IPS-18a (cell line): ENCODE measurements at regions not wholly inside any gene's neighbourhood (a gene's known extent, or its start where the extent isn't known, plus 50 kb on each side); places are given as distances from the start of the nearest gene placed in this dataset.

Source experiments
- H3K27ac ChIP-seq: one replicate; pipeline ENCODE4 v1.5.1; 2013; ENCODE audit warnings: low read length
- H3K27me3 ChIP-seq: one replicate; pipeline ENCODE4 v1.6.1; 2013; ENCODE audit warnings: mild to moderate bottlenecking, low read length; ENCODE audit not compliant: control insufficient read depth, insufficient read depth
- H3K36me3 ChIP-seq: one replicate; pipeline ENCODE4 v1.6.1; 2013; ENCODE audit warnings: low read depth, low read length; ENCODE audit not compliant: control insufficient read depth
- H3K4me1 ChIP-seq: one replicate; pipeline ENCODE4 v1.6.1; 2013; ENCODE audit warnings: low read depth, low read length; ENCODE audit not compliant: control insufficient read depth
- H3K4me3 ChIP-seq: one replicate; pipeline ENCODE4 v1.5.1; 2013; ENCODE audit warnings: low read length
- H3K9ac ChIP-seq: one replicate; pipeline ENCODE4 v1.6.1; 2013; ENCODE audit warnings: mild to moderate bottlenecking, low read length, moderate library complexity
- H3K9me3 ChIP-seq: one replicate; pipeline ENCODE4 v1.6.1; 2013; ENCODE audit warnings: low read depth, low read length; ENCODE audit not compliant: control insufficient read depth

- Histone ChIP-seq H3K27me3 (no peaks in the 10 kb centered on the region), H3K4me1 (no peaks in the 10 kb centered on the region), H3K4me3 (no peak overlapping the region), H3K36me3 (no peaks in the 10 kb centered on the region), H3K9ac (no peak overlapping the region), H3K9me3 (peaks cover 9% of the 10 kb centered on the region), H3K27ac (no peak overlapping the region)
Observed at GRCh38 chr3:68373727-68374126, 558.6 kb downstream of the TAFA4 start.

DNA sequence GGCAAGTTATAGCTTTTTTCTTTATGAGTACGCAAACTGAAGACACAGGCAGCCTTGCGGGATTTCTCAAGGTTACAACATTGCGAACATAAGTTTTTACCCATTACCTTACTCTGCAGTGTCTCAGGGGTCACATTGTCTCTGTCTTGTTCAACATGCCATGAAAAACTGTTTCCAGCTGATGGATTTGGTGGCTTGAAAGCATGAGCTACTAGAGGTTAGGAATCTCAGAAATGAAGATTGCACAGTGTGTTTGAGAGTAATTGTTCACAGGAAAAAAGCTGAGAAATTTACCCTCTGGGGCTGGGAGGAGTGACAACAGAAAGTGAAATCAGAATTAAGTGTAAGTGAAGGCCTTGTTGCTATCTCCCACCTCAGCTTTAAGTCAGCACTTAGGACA, 568.6 kb downstream of the TAFA4 start:
- Histone ChIP-seq H3K27me3 (no peaks in the 10 kb centered on the region), H3K36me3 (no peaks in the 10 kb centered on the region), H3K9ac (no peak overlapping the region), H3K4me3 (no peak overlapping the region), H3K9me3 (no peaks in the 10 kb centered on the region), H3K4me1 (no peaks in the 10 kb centered on the region), H3K27ac (no peak overlapping the region)

GRCh38 chr3:68360492-68360891, 571.9 kb downstream of the TAFA4 start:
- Histone ChIP-seq H3K9ac (no peak overlapping the region), H3K36me3 (no peaks in the 10 kb centered on the region), H3K9me3 (no peaks in the 10 kb centered on the region), H3K4me3 (no peak overlapping the region), H3K4me1 (no peaks in the 10 kb centered on the region), H3K27ac (no peak overlapping the region), H3K27me3 (no peaks in the 10 kb centered on the region)

DNA sequence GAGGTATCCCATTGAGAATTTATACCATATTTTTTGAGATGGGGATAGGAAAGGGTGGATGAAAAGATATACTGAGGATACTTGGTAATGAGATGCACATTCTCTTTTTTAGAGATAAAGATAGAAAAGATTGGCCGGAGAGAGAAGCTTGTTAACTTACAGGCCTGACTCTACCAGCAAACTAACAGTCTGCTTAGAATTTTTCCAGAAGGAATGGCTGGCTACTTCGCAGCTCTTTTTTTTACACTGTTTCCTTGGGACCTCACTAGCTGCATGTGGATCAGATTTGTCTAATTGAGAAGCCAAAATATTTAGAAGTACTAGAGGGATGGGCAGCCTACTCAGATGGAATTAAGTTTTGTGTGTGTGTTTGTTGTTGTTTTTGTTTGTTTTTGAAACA, 586.6 kb downstream of the TAFA4 start:
- Histone ChIP-seq H3K36me3 (no peaks in the 10 kb centered on the region), H3K27me3 (no peaks in the 10 kb centered on the region), H3K9ac (no peak overlapping the region), H3K9me3 (no peaks in the 10 kb centered on the region), H3K27ac (no peak overlapping the region), H3K4me1 (no peaks in the 10 kb centered on the region), H3K4me3 (no peak overlapping the region)

GRCh38 chr3:68342426-68342825, 589.9 kb downstream of the TAFA4 start:
- H3K9me3 ChIP-seq: no peaks in the 10 kb centered on the region
- no peaks in the 10 kb centered on the region for H3K36me3 ChIP-seq
- H3K4me3 ChIP-seq: no peak overlapping the region
- no peaks in the 10 kb centered on the region for H3K27me3 ChIP-seq
- no peak overlapping the region for H3K27ac ChIP-seq
- H3K9ac ChIP-seq: no peak overlapping the region
- no peaks in the 10 kb centered on the region for H3K4me1 ChIP-seq

GRCh38 chr3:68336042-68336441, 596.3 kb downstream of the TAFA4 start:
- Histone ChIP-seq H3K27me3 (no peaks in the 10 kb centered on the region), H3K36me3 (no peaks in the 10 kb centered on the region), H3K27ac (no peak overlapping the region), H3K9me3 (no peaks in the 10 kb centered on the region), H3K9ac (no peak overlapping the region), H3K4me3 (no peak overlapping the region), H3K4me1 (no peaks in the 10 kb centered on the region)

DNA sequence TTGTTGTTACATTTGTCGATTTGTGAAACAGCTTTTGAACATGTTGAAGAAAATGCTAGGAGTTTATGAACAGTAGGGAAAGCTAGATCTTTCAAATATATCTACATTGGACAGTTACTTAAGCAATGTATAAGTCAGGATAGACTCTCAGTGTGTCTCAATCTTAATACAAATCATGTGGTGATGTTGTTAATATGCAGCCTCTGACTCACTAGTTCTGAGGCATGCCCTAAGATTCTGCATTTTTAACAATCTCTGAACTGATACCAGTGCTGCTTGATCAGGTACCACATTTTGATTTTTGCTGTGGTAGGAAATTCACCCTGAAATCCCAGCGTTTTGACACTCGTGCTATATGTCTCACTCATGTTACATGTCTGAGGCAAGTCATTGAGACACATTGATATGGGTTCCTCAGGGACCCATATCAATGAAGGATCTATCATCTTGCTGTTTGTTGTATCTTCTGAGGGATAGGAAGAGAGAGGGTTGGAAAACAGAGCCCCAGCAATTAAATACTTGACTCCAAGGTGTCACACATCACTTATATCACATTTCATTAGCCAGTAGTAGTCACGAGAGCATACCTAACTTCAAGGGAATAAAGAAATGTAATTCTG, 597.9 kb downstream of the TAFA4 start:
- no peak overlapping the region for H3K4me3 ChIP-seq
- H3K4me1 ChIP-seq: no peaks in the 10 kb centered on the region
- no peak overlapping the region for H3K27ac ChIP-seq
- no peak overlapping the region for H3K9ac ChIP-seq
- no peaks in the 10 kb centered on the region for H3K9me3 ChIP-seq
- H3K36me3 ChIP-seq: no peaks in the 10 kb centered on the region
- H3K27me3 ChIP-seq: no peaks in the 10 kb centered on the region

DNA sequence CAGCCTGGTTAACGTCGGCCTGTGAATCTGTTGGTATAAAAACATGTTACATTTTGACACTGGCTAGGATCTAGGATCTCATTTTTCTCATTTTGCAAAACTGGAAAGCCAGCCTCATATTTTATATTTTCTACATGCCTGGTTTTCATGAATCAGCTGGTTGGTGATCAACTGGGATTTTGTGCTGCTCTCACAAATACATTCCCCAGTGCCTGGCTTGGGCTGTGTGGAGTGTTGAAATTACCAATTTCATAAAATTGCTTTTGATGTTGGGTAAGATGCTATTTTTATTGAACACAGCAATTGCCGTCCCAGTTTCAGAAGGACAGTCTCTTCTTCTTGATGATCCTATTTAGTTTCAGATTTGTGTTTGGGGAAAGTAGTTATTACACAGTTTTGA, 604.3 kb downstream of the TAFA4 start:
- H3K36me3 ChIP-seq: no peaks in the 10 kb centered on the region
- no peak overlapping the region for H3K9ac ChIP-seq
- H3K9me3 ChIP-seq: no peaks in the 10 kb centered on the region
- H3K4me1 ChIP-seq: no peaks in the 10 kb centered on the region
- H3K4me3 ChIP-seq: no peak overlapping the region
- H3K27ac ChIP-seq: no peak overlapping the region
- H3K27me3 ChIP-seq: no peaks in the 10 kb centered on the region

DNA sequence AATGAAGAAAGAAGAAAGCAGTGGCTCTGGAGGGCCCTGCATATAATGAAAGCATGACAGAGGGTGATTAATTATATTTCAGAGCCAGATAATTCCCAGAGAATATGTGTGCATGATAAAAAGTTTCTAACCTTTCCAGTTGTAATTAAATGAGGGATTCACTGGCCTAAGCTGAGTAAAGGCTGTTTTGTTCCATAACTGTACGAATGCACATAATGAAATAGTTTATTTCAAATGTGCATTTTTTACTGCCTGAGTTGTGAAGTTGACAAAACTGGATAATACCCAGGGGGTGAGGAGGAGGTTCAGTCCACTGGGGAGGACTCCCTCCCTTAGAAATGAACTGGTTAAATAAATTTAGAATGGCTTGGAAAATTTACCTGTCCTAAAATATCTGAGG, 616.4 kb downstream of the TAFA4 start:
- Histone ChIP-seq H3K36me3 (no peaks in the 10 kb centered on the region), H3K9me3 (peaks cover 4% of the 10 kb centered on the region), H3K9ac (no peak overlapping the region)

GRCh38 chr3:68315546-68315945, 616.8 kb downstream of the TAFA4 start:
- Histone ChIP-seq H3K4me3 (no peak overlapping the region), H3K36me3 (no peaks in the 10 kb centered on the region), H3K9ac (no peak overlapping the region), H3K9me3 (peaks cover 4% of the 10 kb centered on the region), H3K4me1 (no peaks in the 10 kb centered on the region), H3K27me3 (no peaks in the 10 kb centered on the region), H3K27ac (no peak overlapping the region)

More for the DNA sequence above, 616.4 kb downstream of the TAFA4 start:
- H3K27me3 ChIP-seq: no peaks in the 10 kb centered on the region
- no peak overlapping the region for H3K27ac ChIP-seq
- no peaks in the 10 kb centered on the region for H3K4me1 ChIP-seq
- H3K4me3 ChIP-seq: no peak overlapping the region

DNA sequence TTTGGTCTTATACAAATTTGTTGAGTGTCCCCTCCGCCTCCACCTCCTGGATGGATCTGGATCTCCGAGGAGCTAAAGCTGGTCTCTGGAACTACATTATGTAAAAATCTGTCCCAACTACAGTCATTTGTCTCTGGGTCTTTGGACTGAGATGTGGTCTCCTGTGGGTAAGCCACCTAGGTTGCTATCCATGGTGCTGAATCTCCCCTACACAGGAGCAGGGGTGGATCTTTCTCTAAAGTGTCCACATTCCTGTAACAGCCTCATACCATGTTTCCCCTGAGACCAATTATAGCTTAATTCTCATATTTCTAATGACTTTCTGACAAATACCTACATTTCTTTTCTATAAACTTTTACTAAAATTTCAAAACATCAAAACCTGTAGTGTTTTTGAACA, 625.8 kb downstream of the TAFA4 start:
- Histone ChIP-seq H3K27ac (no peak overlapping the region), H3K4me1 (no peaks in the 10 kb centered on the region), H3K9ac (no peak overlapping the region), H3K9me3 (no peaks in the 10 kb centered on the region), H3K27me3 (no peaks in the 10 kb centered on the region), H3K36me3 (no peaks in the 10 kb centered on the region), H3K4me3 (no peak overlapping the region)

GRCh38 chr3:68295457-68295856, 636.9 kb downstream of the TAFA4 start:
- Histone ChIP-seq H3K27me3 (no peaks in the 10 kb centered on the region), H3K27ac (no peak overlapping the region), H3K9me3 (peaks cover 7% of the 10 kb centered on the region), H3K36me3 (no peaks in the 10 kb centered on the region), H3K4me3 (no peak overlapping the region), H3K9ac (no peak overlapping the region), H3K4me1 (no peaks in the 10 kb centered on the region)
